Heart left ventricle (tissue), 16 donors: ENCODE measurements at regions not wholly inside any gene's neighbourhood (a gene's known extent, or its start where the extent isn't known, plus 50 kb on each side); places are given as distances from the start of the nearest gene placed in this dataset.
"Not testable (repeated sequence)": the region's sequence is repeated elsewhere in the genome, so short reads cannot be mapped to it uniquely, and the experiment has no call there.

Experiments
- ATAC-seq, 4 donors: fragments of 200-7000 bp; cut with Tn5 transposase; one replicate each; pipeline ENCODE4 v1.9.1; 2020 to 2022; ENCODE audit warnings: moderate library complexity in 4 of 4, mild to moderate bottlenecking in 3 of 4, moderate number of reproducible peaks in 1 of 4
- DNase-seq, 5 donors: peaks; one replicate each; pipeline ENCODE4 v3.0.0-alpha.2; 2020
- H3K27ac ChIP-seq, 12 donors: fragments of 200-600 bp; sonication (generic) in 4 of 12; one replicate each; pipeline versions ENCODE4 v1.5.0 to v1.8.0; 2016 to 2022; ENCODE audit warnings: mild to moderate bottlenecking in 2 of 12
- H3K27me3 ChIP-seq, 9 donors: fragments of 200-600 bp; sonication (generic) in 2 of 9; one replicate each; pipeline versions ENCODE4 v1.5.1 to v1.8.0; 2016 to 2022; ENCODE audit warnings: mild to moderate bottlenecking in 3 of 9
- H3K36me3 ChIP-seq, 9 donors: fragments of 200-600 bp; sonication (generic) in 2 of 9; one replicate each; pipeline versions ENCODE4 v1.5.0 to v1.8.0; 2018 to 2022; ENCODE audit warnings: mild to moderate bottlenecking in 2 of 9
- H3K4me1 ChIP-seq, 12 donors: fragments of 200-600 bp; sonication (generic) in 4 of 12; one replicate each; pipeline versions ENCODE4 v1.5.0 to v1.8.0; 2016 to 2022; ENCODE audit warnings: mild to moderate bottlenecking in 3 of 12
- H3K4me3 ChIP-seq, 12 donors: fragments of 200-600 bp; sonication (generic) in 4 of 12; one replicate each; pipeline versions ENCODE4 v1.5.0 to v1.8.0; 2017 to 2022; ENCODE audit warnings: mild to moderate bottlenecking in 9 of 12, moderate library complexity in 4 of 12
- H3K9me3 ChIP-seq, 12 donors: fragments of 200-600 bp; sonication (generic) in 4 of 12; one replicate each; pipeline versions ENCODE4 v1.5.0 to v1.8.0; 2016 to 2022; ENCODE audit warnings: mild to moderate bottlenecking in 1 of 12
- CTCF ChIP-seq, 12 donors: fragments of 200-600 bp; sonication (generic) in 4 of 12; IDR thresholded peaks; one replicate each; pipeline versions ENCODE4 v1.5.0 to v1.8.0; 2018 to 2022; ENCODE audit warnings: antibody characterized with exemption in 12 of 12, mild to moderate bottlenecking in 5 of 12
- POLR2A ChIP-seq, 2 donors: fragments of 450-650 bp; IDR thresholded peaks; one replicate each; pipeline ENCODE4 v1.6.1; 2017; ENCODE audit warnings: antibody characterized with exemption in 2 of 2, mild to moderate bottlenecking in 2 of 2, moderate library complexity in 2 of 2
- WGBS, 4 donors: extraction: QIAGEN DNeasy Blood & Tissue Kit in 2 of 4; methylation state at CpG; one replicate each; pipeline versions ENCODE4 v1.1.5 to v1.1.7; 2013 to 2018; 5-methylcytosine and 5-hydroxymethylcytosine counted together
- intact Hi-C, 10 donors: fragments of 100-400 bp; cut with DNase I; formaldehyde crosslinking; loops; one replicate each; pipeline versions ENCODE4 v1.11.1 to v1.14.2; 2022
- donor health status: ischemic (EF 13 %, LVEDD 7.1; RV severe dilation, severe dysfunction).
- donor health status: healthy with polysubstance abuse.
- donor health status: DM: no; HTN: yes; CAD: no.
- donor health status: DM: no; HTN: no; CAD: no.
- donor health status: ischemic (EF 25% LVEDD 6.9; RV normal size, moderate dysfunction).
- donor health status: ischemic (EF 25% LVEDD 5.7; RV mildly dilated, moderate dysfunction).
- donor health status: healthy.
- donor health status: DM: yes; HTN: yes; CAD: no.
- donor health status: ischemic (EF 35%, LVEDD 5.7; RV mildly dilated, moderate dysfunction).
- donor health status: nonischemic (EF 11% LVEDD 7.7; RV severe dilation, severe dysfunction).
- donor health status: DM: yes; HTN: yes; CAD: no.
- donor health status: PGD.
- donor health status: ischemic (EF 29% LVEDD 5.4; RV normal size, mild dysfunction).
- donor health status: nonischemic (EF 23%, LVEDD 6.1; RV moderate dilation, normal function).

DNA sequence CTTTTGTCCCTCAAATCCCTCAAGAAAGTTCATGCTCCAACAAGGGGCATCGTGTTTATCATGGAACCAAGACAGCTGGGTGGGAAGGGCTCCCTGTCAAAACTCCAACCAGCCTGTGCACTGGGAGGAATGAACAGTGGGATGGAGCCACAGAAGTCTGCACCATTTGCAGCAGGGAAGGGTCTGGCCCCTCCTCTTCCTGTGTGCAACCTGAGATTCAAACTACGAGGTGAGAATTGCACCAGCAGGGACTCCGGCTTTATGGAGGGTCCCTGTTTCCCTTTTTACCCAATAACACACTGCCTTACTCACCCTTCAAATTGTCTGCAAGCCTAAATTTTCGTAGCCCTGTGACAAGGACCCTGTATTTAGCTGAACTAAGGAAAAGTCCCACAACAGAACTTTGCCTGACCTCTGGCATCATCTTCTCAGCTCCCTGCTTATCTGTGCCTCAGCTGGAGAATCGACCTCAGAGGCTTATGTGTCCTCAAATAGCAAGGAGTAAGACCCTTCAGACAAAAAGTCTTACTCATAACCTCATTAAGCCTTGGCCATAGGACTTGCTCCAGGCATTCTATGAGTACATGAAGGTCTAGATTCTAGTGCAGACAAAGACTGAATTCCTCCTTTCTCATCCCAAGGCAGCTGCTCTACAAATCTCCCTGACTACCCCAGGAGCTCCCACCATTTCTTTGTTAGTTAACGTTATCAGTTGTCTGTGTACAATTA is 178.3 kb upstream of the SERPINE2 start:
- H3K4me3 ChIP-seq: no peak overlapping the region
- H3K27me3 ChIP-seq: no peaks in the 10 kb centered on the region
- intact Hi-C loops: no loop called here
- H3K9me3 ChIP-seq: peaks cover 0 to 10% (median 0%) of the 10 kb centered on the region in 12 donors
- TF ChIP-seq POLR2A (IDR thresholded peaks at IDR 0.05) (no peak), CTCF (IDR thresholded peaks at IDR 0.05) (no peak)
- peak overlapping the region in 2 of 12 donors; percentile 13 to 15 for H3K27ac ChIP-seq
- ATAC-seq: peak in 1 of 4 donors; percentile 79
- H3K36me3 ChIP-seq: no peaks in the 10 kb centered on the region
- peak in 1 of 5 donors; percentile 28 for DNase-seq
- H3K4me1 ChIP-seq: peaks cover 0 to 8% (median 0%) of the 10 kb centered on the region in 12 donors
- WGBS, 4 donors: 54 to 67% (median 58%) methylated on average over 6 of the region's 6 CpGs

DNA sequence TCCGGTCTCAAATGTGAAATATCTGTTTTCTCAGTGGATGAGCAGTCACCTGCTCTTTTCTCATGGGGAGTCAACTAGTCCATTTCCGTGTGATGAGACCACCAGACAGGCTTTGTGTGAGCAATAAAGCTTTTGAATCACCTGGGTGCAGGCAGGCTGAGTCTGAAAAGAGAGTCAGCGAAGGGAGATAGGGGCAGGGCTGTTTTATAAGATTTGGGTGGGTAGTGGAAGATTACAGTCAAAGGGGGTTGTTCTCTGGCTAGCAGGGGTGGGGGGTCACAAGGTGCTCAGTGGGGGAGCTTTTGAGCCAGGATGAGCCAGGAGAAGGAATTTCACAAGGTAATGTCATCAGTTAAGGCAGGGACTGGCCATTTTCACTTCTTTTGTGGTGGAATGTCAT is 176.5 kb upstream of the SERPINE2 start:
- 88 to 94% (median 89%) methylated on average over 3 of the region's 3 CpGs for WGBS, 4 donors
- H3K27me3 ChIP-seq, H3K27ac ChIP-seq, H3K4me3 ChIP-seq, DNase-seq, ATAC-seq, H3K4me1 ChIP-seq, H3K36me3 ChIP-seq, intact Hi-C loops: not testable (repeated sequence)
- peaks cover 0 to 10% (median 0%) of the 10 kb centered on the region in 12 donors for H3K9me3 ChIP-seq

- intact Hi-C loops: no loop called here
- 61 to 77% (median 63%) methylated on average over 4 of the region's 4 CpGs for WGBS, 4 donors
- Histone ChIP-seq H3K27me3 (no peaks in the 10 kb centered on the region), H3K27ac (no peak overlapping the region), H3K4me3 (no peak overlapping the region), H3K36me3 (no peaks in the 10 kb centered on the region), H3K9me3 (peaks cover 0 to 6% (median 0%) of the 10 kb centered on the region in 12 donors), H3K4me1 (no peaks in the 10 kb centered on the region)
- no peak for TF ChIP-seq CTCF (IDR thresholded peaks at IDR 0.05)
- no peak for TF ChIP-seq POLR2A (IDR thresholded peaks at IDR 0.05)
- no peak for ATAC-seq
- DNase-seq: no peak
These were observed 174.3 kb upstream of the SERPINE2 start for GRCh38 chr2:224213396-224213795.

- TF ChIP-seq CTCF (IDR thresholded peaks at IDR 0.05) (no peak), POLR2A (IDR thresholded peaks at IDR 0.05) (no peak)
- Histone ChIP-seq H3K4me1 (no peaks in the 10 kb centered on the region), H3K27me3 (no peaks in the 10 kb centered on the region), H3K4me3 (no peak overlapping the region), H3K36me3 (no peaks in the 10 kb centered on the region), H3K27ac (no peak overlapping the region), H3K9me3 (no peaks in the 10 kb centered on the region)
- ATAC-seq: no peak
- intact Hi-C loops: no loop called here
- DNase-seq: no peak
- 54 to 59% (median 57%) methylated on average over 4 of the region's 4 CpGs for WGBS, 4 donors
These were observed 172.7 kb upstream of the SERPINE2 start for GRCh38 chr2:224211791-224212190.

GRCh38 chr2:224211181-224211480 is 172.0 kb upstream of the SERPINE2 start:
- no peak for ATAC-seq
- Histone ChIP-seq H3K4me1 (no peaks in the 10 kb centered on the region), H3K36me3 (no peaks in the 10 kb centered on the region), H3K27me3 (no peaks in the 10 kb centered on the region), H3K27ac (no peak overlapping the region), H3K4me3 (no peak overlapping the region), H3K9me3 (no peaks in the 10 kb centered on the region)
- DNase-seq: no peak
- no peak for TF ChIP-seq CTCF (IDR thresholded peaks at IDR 0.05)
- no peak for TF ChIP-seq POLR2A (IDR thresholded peaks at IDR 0.05)
- intact Hi-C loops: no loop called here
